Colonic mucosa (tissue), 4 donors: ENCODE measurements at regions not wholly inside any gene's neighbourhood (a gene's known extent, or its start where the extent isn't known, plus 50 kb on each side); places are given as distances from the start of the nearest gene placed in this dataset.

ENCODE experiments used
- DNase-seq: peaks from one replicate; pipeline ENCODE4 v3.0.0-alpha.2; 2020
- H3K27ac ChIP-seq: fragments of 200-600 bp; one replicate; pipeline ENCODE4 v1.8.0; 2021
- H3K27me3 ChIP-seq: fragments of 200-600 bp; one replicate; pipeline ENCODE4 v1.8.0; 2021
- H3K36me3 ChIP-seq: fragments of 200-600 bp; one replicate; pipeline ENCODE4 v1.8.0; 2021
- H3K4me1 ChIP-seq: fragments of 200-600 bp; one replicate; pipeline ENCODE4 v1.8.0; 2021; ENCODE audit warnings: mild to moderate bottlenecking
- H3K4me3 ChIP-seq: fragments of 200-600 bp; one replicate; pipeline ENCODE4 v1.8.0; 2021
- H3K9ac ChIP-seq, 2 donors: one replicate each; pipeline ENCODE4 v1.7.0; 2013; ENCODE audit warnings: control low read depth in 2 of 2, low read depth in 2 of 2, low read length in 2 of 2
- H3K9me3 ChIP-seq: fragments of 200-600 bp; one replicate; pipeline ENCODE4 v1.8.0; 2021
- intact Hi-C: fragments of 100-400 bp; cut with DNase I; formaldehyde crosslinking; loops from one replicate; pipeline ENCODE4 v1.14.1; 2022
- TF ChIP-seq, protein P1 (sequence below): fragments of 200-600 bp; IDR thresholded peaks from one replicate; pipeline ENCODE4 v1.8.0; 2022; ENCODE audit warnings: antibody characterized with exemption, mild to moderate bottlenecking
- donor health status: healthy.
- donor health status: DM: no; HTN: no; CAD: no.
- donor health status: DM: no; HTN: no; CAD: no.

GRCh38 chr21:16992448-16992847 is 520.4 kb upstream of the CXADR start:
- TF ChIP-seq, protein P1, sequence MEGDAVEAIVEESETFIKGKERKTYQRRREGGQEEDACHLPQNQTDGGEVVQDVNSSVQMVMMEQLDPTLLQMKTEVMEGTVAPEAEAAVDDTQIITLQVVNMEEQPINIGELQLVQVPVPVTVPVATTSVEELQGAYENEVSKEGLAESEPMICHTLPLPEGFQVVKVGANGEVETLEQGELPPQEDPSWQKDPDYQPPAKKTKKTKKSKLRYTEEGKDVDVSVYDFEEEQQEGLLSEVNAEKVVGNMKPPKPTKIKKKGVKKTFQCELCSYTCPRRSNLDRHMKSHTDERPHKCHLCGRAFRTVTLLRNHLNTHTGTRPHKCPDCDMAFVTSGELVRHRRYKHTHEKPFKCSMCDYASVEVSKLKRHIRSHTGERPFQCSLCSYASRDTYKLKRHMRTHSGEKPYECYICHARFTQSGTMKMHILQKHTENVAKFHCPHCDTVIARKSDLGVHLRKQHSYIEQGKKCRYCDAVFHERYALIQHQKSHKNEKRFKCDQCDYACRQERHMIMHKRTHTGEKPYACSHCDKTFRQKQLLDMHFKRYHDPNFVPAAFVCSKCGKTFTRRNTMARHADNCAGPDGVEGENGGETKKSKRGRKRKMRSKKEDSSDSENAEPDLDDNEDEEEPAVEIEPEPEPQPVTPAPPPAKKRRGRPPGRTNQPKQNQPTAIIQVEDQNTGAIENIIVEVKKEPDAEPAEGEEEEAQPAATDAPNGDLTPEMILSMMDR, result no peak
- no peak for DNase-seq
- no peaks in the 10 kb centered on the region for H3K4me1 ChIP-seq
- intact Hi-C loops, result no loop called here
- H3K27me3 ChIP-seq, result no peaks in the 10 kb centered on the region
- no peaks in the 10 kb centered on the region for H3K9me3 ChIP-seq
- no peak overlapping the region for H3K27ac ChIP-seq
- H3K36me3 ChIP-seq, result no peaks in the 10 kb centered on the region
- no peak overlapping the region for H3K4me3 ChIP-seq
- no peak overlapping the region for H3K9ac ChIP-seq

GRCh38 chr21:16993416-16994038 is 519.3 kb upstream of the CXADR start:
- no peak for DNase-seq
- H3K27ac ChIP-seq, result no peak overlapping the region
- no peak overlapping the region for H3K4me3 ChIP-seq
- H3K9me3 ChIP-seq, result no peaks in the 10 kb centered on the region
- TF ChIP-seq, protein P1, result no peak
- intact Hi-C loops, result no loop called here
- no peak overlapping the region for H3K9ac ChIP-seq
- no peaks in the 10 kb centered on the region for H3K36me3 ChIP-seq
- no peaks in the 10 kb centered on the region for H3K4me1 ChIP-seq
- no peaks in the 10 kb centered on the region for H3K27me3 ChIP-seq

- H3K27ac ChIP-seq, result no peak overlapping the region
- H3K9me3 ChIP-seq, result no peaks in the 10 kb centered on the region
- H3K4me3 ChIP-seq, result no peak overlapping the region
- no peak for DNase-seq
- no peaks in the 10 kb centered on the region for H3K36me3 ChIP-seq
- no peaks in the 10 kb centered on the region for H3K27me3 ChIP-seq
- no peak overlapping the region for H3K9ac ChIP-seq
- intact Hi-C loops, result no loop called here
- TF ChIP-seq, protein P1, result no peak
- H3K4me1 ChIP-seq, result no peaks in the 10 kb centered on the region
Measured at GRCh38 chr21:17002594-17003257, 510.1 kb upstream of the CXADR start.

GRCh38 chr21:17003258-17003615 is 509.6 kb upstream of the CXADR start:
- no peak for DNase-seq
- no peaks in the 10 kb centered on the region for H3K4me1 ChIP-seq
- H3K4me3 ChIP-seq, result no peak overlapping the region
- no peaks in the 10 kb centered on the region for H3K9me3 ChIP-seq
- intact Hi-C loops, result no loop called here
- no peaks in the 10 kb centered on the region for H3K27me3 ChIP-seq
- H3K9ac ChIP-seq, result no peak overlapping the region
- no peaks in the 10 kb centered on the region for H3K36me3 ChIP-seq
- H3K27ac ChIP-seq, result no peak overlapping the region
- TF ChIP-seq, protein P1, result no peak

GRCh38 chr21:17003763-17004373 is 509.0 kb upstream of the CXADR start:
- Histone ChIP-seq H3K36me3 (no peaks in the 10 kb centered on the region), H3K4me3 (no peak overlapping the region), H3K9me3 (no peaks in the 10 kb centered on the region), H3K27me3 (no peaks in the 10 kb centered on the region), H3K4me1 (no peaks in the 10 kb centered on the region), H3K27ac (no peak overlapping the region), H3K9ac (no peak overlapping the region)
- TF ChIP-seq, protein P1, result no peak
- intact Hi-C loops, result no loop called here
- DNase-seq, result no peak
